T47D (cell line): ENCODE measurements at regions not wholly inside any gene's neighbourhood (a gene's known extent, or its start where the extent isn't known, plus 50 kb on each side); places are given as distances from the start of the nearest gene placed in this dataset.
A peak's percentile ranks its signal among the peaks of the same experiment; 100 is the strongest.

Source experiments
- DNase-seq, 2 experiments: peaks; one replicate each; pipeline versions ENCODE4 v3.0.0 to v3.0.0-alpha.2; 2011 to 2012; ENCODE audit warnings: low read depth in 1 of 2, low spot score in 1 of 2
- JUND ChIP-seq: IDR thresholded peaks from 2 replicates; pipeline ENCODE4 v1.6.1; 2012; ENCODE audit warnings: low read depth
- in situ Hi-C: cut with HindIII; loops from 2 replicates; pipeline ENCODE4 v1.10.0; 2016; ENCODE audit warnings: low sequenced_read_pairs, low pct_unique_long_range_greater_than_20kb

GRCh38 chr12:124099661-124100060, 126.6 kb downstream of the ZNF664 start:
- DNase-seq, result no peak
- TF ChIP-seq JUND, result no peak
- in situ Hi-C loops, result no loop called here

- in situ Hi-C loops, result no loop called here
- TF ChIP-seq JUND, result no peak
- no peak for DNase-seq
These were observed 127.7 kb downstream of the ZNF664 start for GRCh38 chr12:124100572-124101178.

- no peak for DNase-seq
- in situ Hi-C loops, result no loop called here
- no peak for TF ChIP-seq JUND
These were observed 132.5 kb downstream of the ZNF664 start for GRCh38 chr12:124105546-124105945.

GRCh38 chr12:124107351-124107750, 134.3 kb downstream of the ZNF664 start:
- in situ Hi-C loops, result no loop called here
- TF ChIP-seq JUND, result no peak

GRCh38 chr12:124109760-124110159, 136.7 kb downstream of the ZNF664 start:
- no peak for TF ChIP-seq JUND
- peak; percentile 82 to 89 for DNase-seq
- in situ Hi-C loops, result no loop called here

More at GRCh38 chr12:124107351-124107750, 134.3 kb downstream of the ZNF664 start:
- DNase-seq, result no peak

- no peak for DNase-seq
- TF ChIP-seq JUND, result no peak
- in situ Hi-C loops, result no loop called here
These were observed 137.4 kb downstream of the ZNF664 start for GRCh38 chr12:124110372-124110883.

- no peak for DNase-seq
- in situ Hi-C loops, result no loop called here
- no peak for TF ChIP-seq JUND
These were observed 138.0 kb downstream of the ZNF664 start for GRCh38 chr12:124111006-124111405.

- DNase-seq, result no peak
- no peak for TF ChIP-seq JUND
- in situ Hi-C loops, result no loop called here
These were observed 141.3 kb downstream of the ZNF664 start for GRCh38 chr12:124114316-124114715.

DNA sequence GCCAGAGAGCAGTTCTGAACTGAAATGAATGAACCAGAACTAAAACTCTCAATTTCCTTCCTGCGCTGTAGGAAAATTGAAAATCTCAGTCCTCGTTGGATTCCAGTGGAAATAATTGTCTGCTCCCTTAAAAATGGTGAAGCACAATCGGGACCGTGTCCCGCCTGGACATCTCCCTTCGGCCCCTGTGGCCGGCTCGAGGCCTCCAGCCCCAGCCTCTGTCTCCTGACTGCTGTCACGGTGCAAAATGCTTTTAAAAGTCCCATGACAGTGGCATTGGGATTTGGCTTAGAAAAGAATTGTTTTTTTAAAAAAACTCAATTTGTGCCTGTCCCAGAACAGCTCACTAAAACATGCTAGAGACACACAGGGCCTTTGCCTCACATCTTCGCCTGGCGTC, 142.5 kb downstream of the ZNF664 start:
- DNase-seq, result no peak
- no peak for TF ChIP-seq JUND
- in situ Hi-C loops, result no loop called here

DNA sequence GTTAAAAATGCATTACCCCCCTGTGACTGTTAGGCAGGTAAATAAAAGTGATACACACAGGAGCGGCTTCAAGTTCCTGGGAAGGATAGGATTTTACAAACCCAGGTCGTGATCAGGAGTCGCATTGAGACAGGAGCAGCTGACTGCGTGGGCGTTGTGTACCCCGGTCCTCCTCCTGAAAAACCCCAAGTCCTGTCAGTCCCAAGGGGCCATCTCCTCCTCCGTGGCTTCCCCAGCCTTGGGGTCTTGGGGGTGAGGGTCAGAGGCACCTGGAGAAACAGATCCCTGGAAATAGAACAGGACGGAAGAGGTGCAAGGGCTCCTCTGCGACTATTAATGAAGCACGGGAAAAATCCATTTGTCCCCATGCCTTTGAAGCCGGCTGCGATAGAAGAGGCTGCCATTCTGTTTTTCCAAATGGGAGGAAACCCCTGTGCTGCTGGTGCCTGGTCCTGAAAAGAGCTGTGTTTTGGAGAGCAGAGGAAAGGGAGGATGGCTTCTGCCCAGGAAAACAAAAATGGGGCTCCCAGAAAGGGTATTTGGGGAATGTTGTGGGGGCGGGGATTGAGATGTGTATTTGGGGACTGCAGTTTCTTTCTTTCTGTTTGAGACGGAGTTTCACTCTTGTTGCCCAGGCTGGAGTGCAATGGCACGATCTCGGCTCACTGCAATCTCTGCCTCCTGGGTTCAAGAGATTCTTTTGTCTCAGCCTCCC, 143.1 kb downstream of the ZNF664 start:
- in situ Hi-C loops, result no loop called here
- TF ChIP-seq JUND, result no peak
- no peak for DNase-seq

- DNase-seq, result no peak
- in situ Hi-C loops, result no loop called here
- TF ChIP-seq JUND, result no peak
These were observed 147.7 kb downstream of the ZNF664 start for GRCh38 chr12:124120739-124121138.

DNA sequence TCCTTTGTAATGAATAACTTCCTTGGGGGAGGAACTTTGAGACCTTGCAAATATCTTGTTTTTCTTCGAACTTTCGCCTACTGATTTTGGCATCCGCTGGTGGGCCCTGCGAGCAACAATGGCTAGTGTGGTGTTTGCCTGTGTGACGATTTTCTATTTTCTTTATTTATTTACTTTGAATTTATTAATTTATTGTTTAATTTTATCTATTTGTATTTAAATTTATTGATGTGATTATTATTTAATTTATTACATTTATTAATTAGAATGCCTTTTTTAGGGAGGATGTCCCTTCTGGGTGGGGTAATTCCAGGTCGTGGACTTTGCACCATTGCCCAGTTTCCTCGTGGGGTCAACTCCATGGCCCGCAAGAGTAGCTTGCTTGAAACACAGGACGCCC, 149.7 kb downstream of the ZNF664 start:
- no peak for TF ChIP-seq JUND
- DNase-seq, result no peak
- in situ Hi-C loops, result no loop called here

- TF ChIP-seq JUND, result no peak
- DNase-seq, result no peak
- in situ Hi-C loops, result no loop called here
These were observed 150.4 kb downstream of the ZNF664 start for GRCh38 chr12:124123296-124124000.
